PC-3 (cell line): ENCODE measurements at regions not wholly inside any gene's neighbourhood (a gene's known extent, or its start where the extent isn't known, plus 50 kb on each side); places are given as distances from the start of the nearest gene placed in this dataset.
A peak's percentile ranks its signal among the peaks of the same experiment; 100 is the strongest.

Experiments used
- ATAC-seq: fragments of 200-7000 bp; cut with Tn5 transposase; 2 replicates; pipeline ENCODE4 v1.9.1; 2020; ENCODE audit warnings: mild to moderate bottlenecking, moderate library complexity
- BruUV-seq: library from RNA; stranded (reverse); fragments of 400-500 nt; replicated peaks from 2 replicates; lab custom pipeline; 2021; lab: Mats Ljungman, UMichigan
- CTCF ChIA-PET: fragments of 300-600 bp; sonication (Branson Sonifier 250); formaldehyde crosslinking; loops from one replicate; lab custom pipeline; 2022; ENCODE audit warnings: antibody characterized with exemption; lab: Charles Lee
- POLR2A ChIA-PET: fragments of 300-600 bp; sonication (Branson Sonifier 250); formaldehyde crosslinking; loops from one replicate; lab custom pipeline; 2022; ENCODE audit warnings: antibody characterized with exemption; ENCODE audit not compliant: unreplicated experiment; lab: Charles Lee
- DNase-seq: peaks from one replicate; pipeline ENCODE4 v3.0.0-alpha.2; 2015
- H2AFZ ChIP-seq: fragments of 300-600 bp; sonication (generic); 2 replicates; pipeline ENCODE4 v1.6.0; 2016; ENCODE audit warnings: antibody characterized with exemption, low read length
- H3F3A ChIP-seq: fragments of 300-600 bp; sonication (generic); one replicate; pipeline ENCODE4 v1.6.0; 2017; ENCODE audit warnings: antibody characterized with exemption, low read length, control low read depth, mild to moderate bottlenecking; ENCODE audit not compliant: unreplicated experiment
- H3K27ac ChIP-seq: fragments of 300-600 bp; sonication (generic); 2 replicates; pipeline ENCODE4 v1.5.1; 2016; ENCODE audit warnings: mild to moderate bottlenecking, low read length
- H3K27me3 ChIP-seq: fragments of 300-600 bp; sonication (generic); 2 replicates; pipeline ENCODE4 v1.6.1; 2016; ENCODE audit warnings: low read length, mixed read lengths
- H3K36me3 ChIP-seq: fragments of 300-600 bp; sonication (generic); 2 replicates; pipeline ENCODE4 v1.6.1; 2016; ENCODE audit warnings: low read depth, mixed run types, low read length, mixed read lengths
- H3K4me1 ChIP-seq: fragments of 300-600 bp; sonication (generic); 2 replicates; pipeline ENCODE4 v1.5.1; 2016; ENCODE audit warnings: low read length; ENCODE audit not compliant: insufficient read depth
- H3K4me2 ChIP-seq: fragments of 300-600 bp; sonication (generic); 2 replicates; pipeline ENCODE4 v1.6.0; 2016; ENCODE audit warnings: low read length
- H3K4me3 ChIP-seq: fragments of 300-600 bp; sonication (generic); 2 replicates; pipeline ENCODE4 v1.5.1; 2016; ENCODE audit warnings: mild to moderate bottlenecking, low read length, mixed read lengths
- H3K79me2 ChIP-seq: fragments of 300-600 bp; sonication (generic); 2 replicates; pipeline ENCODE4 v1.6.1; 2017; ENCODE audit warnings: low read length, mixed read lengths
- H3K9ac ChIP-seq: fragments of 300-600 bp; sonication (generic); 2 replicates; pipeline ENCODE4 v1.6.0; 2016; ENCODE audit warnings: mild to moderate bottlenecking, low read length
- H3K9me2 ChIP-seq: fragments of 300-600 bp; sonication (generic); replicated peaks from 2 replicates; pipeline ENCODE4 v1.6.1; 2016; ENCODE audit warnings: mixed run types, low read length, mixed read lengths
- H3K9me3 ChIP-seq: fragments of 300-600 bp; sonication (generic); 2 replicates; pipeline ENCODE4 v1.6.1; 2016; ENCODE audit warnings: low read length, mixed read lengths
- H4K20me1 ChIP-seq: fragments of 300-600 bp; sonication (generic); 2 replicates; pipeline ENCODE4 v1.6.1; 2016; ENCODE audit warnings: low read length, mixed read lengths
- EZH2 ChIP-seq: fragments of 300-600 bp; sonication (generic); IDR thresholded peaks from one replicate; pipeline ENCODE4 v1.6.1; 2017; ENCODE audit warnings: antibody characterized with exemption, mild to moderate bottlenecking, low read length; ENCODE audit not compliant: unreplicated experiment
- EZH2phosphoT487 ChIP-seq: fragments of 300-600 bp; sonication (generic); IDR thresholded peaks from 2 replicates; pipeline ENCODE4 v1.6.1; 2018; ENCODE audit warnings: mild to moderate bottlenecking, antibody characterized with exemption, low read length, borderline replicate concordance
- intact Hi-C: fragments of 100-400 bp; cut with micrococcal nuclease; formaldehyde crosslinking; loops from 2 replicates; pipeline ENCODE4 v1.9.0; 2023
- TF ChIP-seq, protein P1 (sequence below): fragments of 300-600 bp; sonication (generic); conservative IDR thresholded peaks from 2 replicates; pipeline ENCODE4 v1.5.1; 2017; ENCODE audit warnings: antibody characterized with exemption, low read depth, mild to moderate bottlenecking, low read length

DNA sequence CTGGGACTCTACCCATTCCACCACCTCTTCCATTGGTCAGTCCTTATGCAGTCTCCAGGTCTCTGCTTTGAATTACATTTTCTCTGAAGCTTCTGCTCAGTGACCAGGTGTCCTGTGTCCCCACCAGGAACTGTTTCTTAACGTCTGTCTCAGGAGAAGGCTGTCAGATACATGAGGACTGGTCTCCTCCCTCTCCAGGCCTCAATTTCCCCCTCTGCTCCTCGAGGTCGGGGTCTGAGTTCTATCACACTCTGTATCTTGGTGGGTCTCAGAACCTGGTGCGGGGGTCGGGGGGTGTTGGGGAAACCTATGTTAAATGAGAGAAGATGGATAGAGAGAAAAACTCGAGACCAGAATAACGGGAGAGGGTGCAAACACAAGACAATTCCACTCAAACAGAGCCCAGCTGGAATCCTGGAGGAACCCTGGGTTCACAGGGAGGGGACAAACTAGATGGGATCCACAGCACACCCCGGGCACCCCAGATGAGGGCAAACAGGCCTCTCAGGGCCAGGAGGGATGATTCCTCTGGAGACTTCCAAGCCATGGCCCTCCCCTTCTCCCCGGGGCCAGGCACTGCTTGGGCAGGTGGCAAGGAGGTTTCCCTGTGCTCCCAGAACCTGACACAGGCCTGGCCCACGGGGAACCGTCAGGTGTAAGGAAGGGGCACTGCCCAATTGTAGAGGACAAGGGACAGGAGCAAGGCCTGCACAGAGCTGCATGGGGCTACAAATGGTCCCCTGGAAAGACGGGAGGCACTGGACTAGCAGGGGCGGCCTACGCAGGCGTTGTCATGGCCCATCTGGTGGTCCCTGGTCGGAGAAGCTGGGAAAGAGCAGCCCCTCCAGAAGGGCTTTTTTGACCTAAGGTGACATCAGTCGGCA lies 313.2 kb upstream of the DIO3 start:
- CTCF ChIA-PET = no interaction called here
- H3K9me3 ChIP-seq = no peaks in the 10 kb centered on the region
- no peak overlapping the region for H3K4me3 ChIP-seq
- H3K27me3 ChIP-seq = no peaks in the 10 kb centered on the region
- no peaks in the 10 kb centered on the region for H3K36me3 ChIP-seq
- TF ChIP-seq, protein P1, sequence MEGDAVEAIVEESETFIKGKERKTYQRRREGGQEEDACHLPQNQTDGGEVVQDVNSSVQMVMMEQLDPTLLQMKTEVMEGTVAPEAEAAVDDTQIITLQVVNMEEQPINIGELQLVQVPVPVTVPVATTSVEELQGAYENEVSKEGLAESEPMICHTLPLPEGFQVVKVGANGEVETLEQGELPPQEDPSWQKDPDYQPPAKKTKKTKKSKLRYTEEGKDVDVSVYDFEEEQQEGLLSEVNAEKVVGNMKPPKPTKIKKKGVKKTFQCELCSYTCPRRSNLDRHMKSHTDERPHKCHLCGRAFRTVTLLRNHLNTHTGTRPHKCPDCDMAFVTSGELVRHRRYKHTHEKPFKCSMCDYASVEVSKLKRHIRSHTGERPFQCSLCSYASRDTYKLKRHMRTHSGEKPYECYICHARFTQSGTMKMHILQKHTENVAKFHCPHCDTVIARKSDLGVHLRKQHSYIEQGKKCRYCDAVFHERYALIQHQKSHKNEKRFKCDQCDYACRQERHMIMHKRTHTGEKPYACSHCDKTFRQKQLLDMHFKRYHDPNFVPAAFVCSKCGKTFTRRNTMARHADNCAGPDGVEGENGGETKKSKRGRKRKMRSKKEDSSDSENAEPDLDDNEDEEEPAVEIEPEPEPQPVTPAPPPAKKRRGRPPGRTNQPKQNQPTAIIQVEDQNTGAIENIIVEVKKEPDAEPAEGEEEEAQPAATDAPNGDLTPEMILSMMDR = no peak
- no peak for TF ChIP-seq EZH2phosphoT487
- TF ChIP-seq EZH2 = no peak
- no peaks in the 10 kb centered on the region for H3K79me2 ChIP-seq
- H3F3A ChIP-seq = no peaks in the 10 kb centered on the region
- BruUV-seq = no TSS peak
- no peaks in the 10 kb centered on the region for H3K9me2 ChIP-seq
- intact Hi-C loops = no loop called here
- H2AFZ ChIP-seq = no peak overlapping the region
- ATAC-seq = no peak
- H3K9ac ChIP-seq = no peak overlapping the region
- POLR2A ChIA-PET = no interaction called here
- no peak overlapping the region for H3K27ac ChIP-seq
- no peak overlapping the region for H3K4me2 ChIP-seq
- DNase-seq = no peak
- no peaks in the 10 kb centered on the region for H4K20me1 ChIP-seq
- H3K4me1 ChIP-seq = no peaks in the 10 kb centered on the region

DNA sequence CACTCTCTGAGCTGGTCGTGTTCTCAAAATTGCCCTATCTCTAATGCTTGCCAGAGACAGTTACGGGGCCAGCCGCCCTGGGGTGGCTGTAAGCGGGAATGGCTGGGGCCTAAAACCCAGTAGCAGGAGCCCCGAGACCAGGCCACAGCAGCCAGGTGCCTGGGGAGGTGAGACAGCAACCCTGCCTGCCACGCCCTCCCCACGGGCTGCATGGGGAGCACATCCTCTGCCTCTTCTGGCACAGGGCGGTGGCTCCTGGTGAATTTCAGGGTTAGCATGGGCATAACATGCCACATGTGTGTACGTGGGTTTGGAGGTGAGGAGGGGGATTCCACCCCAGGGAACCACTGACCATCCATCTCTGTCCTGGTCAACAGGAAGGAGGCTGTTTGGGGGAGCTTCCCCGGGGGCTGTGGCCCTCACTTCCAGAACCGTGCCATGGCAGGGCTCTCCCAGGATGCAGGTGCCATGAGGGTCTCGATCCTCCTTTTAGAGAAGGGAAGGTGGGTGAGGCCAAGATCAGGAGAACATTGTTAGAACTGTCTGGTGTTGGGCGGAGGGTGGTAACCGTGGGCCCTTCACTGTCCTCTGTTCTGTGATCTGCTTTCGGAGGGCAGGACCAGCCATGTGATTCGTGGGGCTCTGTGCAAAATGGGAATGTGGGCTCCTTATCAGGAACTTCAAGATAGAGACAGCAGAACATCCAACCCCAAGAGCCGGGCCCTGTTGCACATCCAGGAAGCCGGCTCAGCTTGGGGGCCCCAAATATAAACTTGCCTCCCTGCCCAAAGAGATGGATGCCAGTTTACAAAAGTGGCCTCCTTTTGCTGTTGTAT lies 312.2 kb upstream of the DIO3 start:
- DNase-seq (no peak), ATAC-seq (no peak)
- H3K27ac ChIP-seq = no peak overlapping the region
- H3K36me3 ChIP-seq = no peaks in the 10 kb centered on the region
- H3K79me2 ChIP-seq = no peaks in the 10 kb centered on the region
- H3K27me3 ChIP-seq = no peaks in the 10 kb centered on the region
- no peak overlapping the region for H3K4me2 ChIP-seq
- ChIA-PET CTCF (no interaction called here), POLR2A (no interaction called here)
- intact Hi-C loops = no loop called here
- no peak overlapping the region for H3K4me3 ChIP-seq
- BruUV-seq = no TSS peak
- no peaks in the 10 kb centered on the region for H3K9me3 ChIP-seq
- H3F3A ChIP-seq = no peaks in the 10 kb centered on the region
- no peaks in the 10 kb centered on the region for H4K20me1 ChIP-seq
- no peak overlapping the region for H3K9ac ChIP-seq
- H3K9me2 ChIP-seq = no peaks in the 10 kb centered on the region
- no peak overlapping the region for H2AFZ ChIP-seq
- TF ChIP-seq EZH2phosphoT487 (no peak), EZH2 (no peak)
- TF ChIP-seq, protein P1 = no peak
- no peaks in the 10 kb centered on the region for H3K4me1 ChIP-seq

DNA sequence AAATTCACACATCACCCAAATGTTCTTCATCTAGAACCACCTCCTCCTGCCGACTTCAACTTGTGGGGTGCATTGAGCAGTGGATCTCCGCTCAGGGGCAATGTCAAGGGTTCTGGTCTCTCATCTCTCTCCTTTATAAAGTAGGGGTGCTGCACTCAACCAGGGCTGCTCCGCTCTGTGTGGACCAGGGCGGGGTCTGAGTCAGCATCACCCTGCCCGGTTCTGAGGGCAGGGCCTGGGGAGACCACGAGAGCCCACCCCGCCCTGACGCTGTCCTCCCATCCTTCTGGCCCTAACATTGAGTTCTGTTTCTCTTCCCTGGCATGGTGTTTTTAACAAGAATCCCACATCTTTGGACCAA lies 311.6 kb upstream of the DIO3 start:
- Histone ChIP-seq H3K4me2 (no peak overlapping the region), H3K9me3 (no peaks in the 10 kb centered on the region), H3K4me1 (no peaks in the 10 kb centered on the region), H3K9ac (no peak overlapping the region), H3K27me3 (no peaks in the 10 kb centered on the region), H2AFZ (no peak overlapping the region), H3K9me2 (no peaks in the 10 kb centered on the region), H3K79me2 (no peaks in the 10 kb centered on the region), H3K27ac (no peak overlapping the region), H3F3A (no peaks in the 10 kb centered on the region), H4K20me1 (no peaks in the 10 kb centered on the region), H3K4me3 (no peak overlapping the region), H3K36me3 (no peaks in the 10 kb centered on the region)
- ChIA-PET POLR2A (no interaction called here), CTCF (no interaction called here)
- BruUV-seq = no TSS peak
- TF ChIP-seq EZH2phosphoT487 = no peak
- TF ChIP-seq, protein P1 = no peak
- no peak for TF ChIP-seq EZH2
- no peak for DNase-seq
- peak; percentile 55 for ATAC-seq
- intact Hi-C loops = no loop called here
